ENCODE measurements at regions not wholly inside any gene's neighbourhood (a gene's known extent, or its start where the extent isn't known, plus 50 kb on each side); places are given as distances from the start of the nearest gene placed in this dataset.

GRCh38 chr9:87236546-87236945 lies 261.1 kb upstream of the DAPK1 start:
- no peak for DNase-seq (ENCODE audit: low read depth in 2 of 3, low spot score in 2 of 3)

GRCh38 chr9:87237336-87237735 lies 260.3 kb upstream of the DAPK1 start:
- DNase-seq (ENCODE audit: low read depth in 2 of 3, low spot score in 2 of 3) = no peak

GRCh38 chr9:87238545-87238944 lies 259.1 kb upstream of the DAPK1 start:
- DNase-seq (ENCODE audit: low read depth in 2 of 3, low spot score in 2 of 3) = no peak

- DNase-seq (ENCODE audit: low read depth in 2 of 3, low spot score in 2 of 3) = no peak
Measured at GRCh38 chr9:87239312-87239711, 258.4 kb upstream of the DAPK1 start.

- no peak for DNase-seq (ENCODE audit: low read depth in 2 of 3, low spot score in 2 of 3)
Measured at GRCh38 chr9:87243602-87244001, 254.1 kb upstream of the DAPK1 start.

- DNase-seq (ENCODE audit: low read depth in 2 of 3, low spot score in 2 of 3) = no peak
Measured at GRCh38 chr9:87245271-87245670, 252.4 kb upstream of the DAPK1 start.

- DNase-seq (ENCODE audit: low read depth in 2 of 3, low spot score in 2 of 3) = no peak
Measured at GRCh38 chr9:87247097-87247496, 250.6 kb upstream of the DAPK1 start.

- DNase-seq (ENCODE audit: low read depth in 2 of 3, low spot score in 2 of 3) = no peak
Measured at GRCh38 chr9:87249029-87249428, 248.6 kb upstream of the DAPK1 start.

- DNase-seq (ENCODE audit: low read depth in 2 of 3, low spot score in 2 of 3) = no peak
Measured at GRCh38 chr9:87250205-87250604, 247.5 kb upstream of the DAPK1 start.

- DNase-seq (ENCODE audit: low read depth in 2 of 3, low spot score in 2 of 3) = no peak
Measured at GRCh38 chr9:87255431-87256155, 242.1 kb upstream of the DAPK1 start.

- no peak for DNase-seq (ENCODE audit: low read depth in 2 of 3, low spot score in 2 of 3)
Measured at GRCh38 chr9:87256973-87257372, 240.7 kb upstream of the DAPK1 start.

- no peak for DNase-seq (ENCODE audit: low read depth in 2 of 3, low spot score in 2 of 3)
Measured at GRCh38 chr9:87259543-87260518, 237.8 kb upstream of the DAPK1 start.

- DNase-seq (ENCODE audit: low read depth in 2 of 3, low spot score in 2 of 3) = no peak
Measured at GRCh38 chr9:87263291-87263690, 234.4 kb upstream of the DAPK1 start.

GRCh38 chr9:87266697-87267096 lies 231.0 kb upstream of the DAPK1 start:
- no peak for DNase-seq (ENCODE audit: low read depth in 2 of 3, low spot score in 2 of 3)

- no peak for DNase-seq (ENCODE audit: low read depth in 2 of 3, low spot score in 2 of 3)
Measured at GRCh38 chr9:87267251-87268070, 230.2 kb upstream of the DAPK1 start.

- no peak for DNase-seq (ENCODE audit: low read depth in 2 of 3, low spot score in 2 of 3)
Measured at GRCh38 chr9:87269296-87270176, 228.1 kb upstream of the DAPK1 start.

- no peak for DNase-seq (ENCODE audit: low read depth in 2 of 3, low spot score in 2 of 3)
Measured at GRCh38 chr9:87270221-87270847, 227.3 kb upstream of the DAPK1 start.

GRCh38 chr9:87270848-87271234 lies 226.8 kb upstream of the DAPK1 start:
- DNase-seq (ENCODE audit: low read depth in 2 of 3, low spot score in 2 of 3) = no peak

- DNase-seq (ENCODE audit: low read depth in 2 of 3, low spot score in 2 of 3) = no peak
Measured at GRCh38 chr9:87271696-87272477, 225.8 kb upstream of the DAPK1 start.

All from hematopoietic multipotent progenitor cell (in vitro differentiated cells).